Inflammatory macrophage (primary cell): ENCODE measurements at regions not wholly inside any gene's neighbourhood (a gene's known extent, or its start where the extent isn't known, plus 50 kb on each side); places are given as distances from the start of the nearest gene placed in this dataset.

ENCODE experiments used
- DNase-seq, 2 donors: peaks; one replicate each; pipeline ENCODE4 v3.0.0-alpha.2; 2020 to 2022

DNA sequence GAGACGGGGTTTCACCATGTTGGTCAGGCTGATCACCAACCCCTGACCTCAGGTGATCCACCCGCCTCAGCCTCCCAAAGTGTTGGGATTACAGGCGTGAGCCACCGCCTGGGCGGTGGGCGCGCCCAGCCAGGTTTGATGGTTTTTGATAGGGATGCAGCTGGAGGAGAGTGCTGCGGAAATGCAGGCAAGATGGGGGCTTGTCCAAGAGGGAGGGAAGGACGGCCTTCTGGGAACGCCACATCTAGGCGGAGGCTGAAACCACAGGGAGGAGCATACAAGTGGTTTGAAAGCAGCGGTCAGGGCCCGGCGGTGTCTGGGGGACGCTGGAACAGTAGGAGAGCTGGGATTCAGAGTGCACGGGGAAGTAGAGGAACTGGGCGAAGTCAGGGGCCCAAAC, 134.6 kb downstream of the VRK1 start:
- no peak for DNase-seq

DNA sequence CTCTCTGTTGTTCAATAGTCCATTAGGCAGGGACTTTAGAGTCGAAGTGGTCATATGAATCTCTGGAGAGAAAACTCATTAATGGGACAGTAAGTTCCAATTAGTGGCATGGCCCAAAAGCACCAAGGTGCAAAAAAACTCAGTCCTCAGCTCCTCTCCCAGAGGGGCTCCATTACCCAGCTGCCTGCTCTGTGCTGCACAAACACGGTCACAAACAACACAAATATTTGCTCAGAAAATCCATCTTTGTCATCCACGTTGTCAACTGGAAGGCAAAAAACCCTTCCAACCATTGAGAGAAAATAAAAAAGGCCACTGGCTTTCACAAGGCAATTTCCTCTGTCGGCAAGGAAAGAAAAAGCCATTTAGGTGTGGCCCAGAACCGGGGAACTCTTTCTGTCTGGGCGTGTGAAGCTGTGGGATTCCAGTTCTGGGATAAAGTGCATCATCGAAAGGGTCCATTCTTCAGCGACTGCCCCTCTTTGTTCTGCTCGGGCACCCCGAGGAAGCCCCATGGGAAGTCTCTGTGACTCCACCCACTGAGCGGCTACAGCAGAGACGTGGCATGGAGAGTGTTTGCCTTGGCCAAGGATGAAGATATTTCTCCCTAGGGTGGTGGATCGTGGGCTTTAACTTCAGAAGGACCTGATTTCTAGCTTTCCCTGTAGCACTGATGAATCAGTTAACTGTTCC, 137.6 kb downstream of the VRK1 start:
- no peak for DNase-seq

DNA sequence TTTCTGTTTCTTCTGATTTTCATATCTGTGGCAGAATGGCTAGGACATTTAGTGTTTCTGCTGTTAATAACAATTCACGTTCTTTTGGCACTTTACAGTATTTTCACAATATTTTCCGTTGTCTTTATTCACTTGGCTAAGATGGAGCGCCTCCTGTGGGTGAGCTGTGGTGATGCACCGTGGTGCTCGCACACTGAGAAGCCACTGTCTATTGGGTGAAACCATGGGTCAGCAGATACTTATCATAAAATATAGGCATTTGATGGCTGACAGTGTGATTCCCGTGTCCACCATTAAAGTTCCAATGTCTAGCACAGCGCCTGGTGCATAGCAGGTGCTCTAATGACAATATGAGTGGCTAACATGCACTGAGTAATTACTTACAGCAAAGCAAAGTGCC, 141.8 kb downstream of the VRK1 start:
- peak; percentile 34 to 49 for DNase-seq

DNA sequence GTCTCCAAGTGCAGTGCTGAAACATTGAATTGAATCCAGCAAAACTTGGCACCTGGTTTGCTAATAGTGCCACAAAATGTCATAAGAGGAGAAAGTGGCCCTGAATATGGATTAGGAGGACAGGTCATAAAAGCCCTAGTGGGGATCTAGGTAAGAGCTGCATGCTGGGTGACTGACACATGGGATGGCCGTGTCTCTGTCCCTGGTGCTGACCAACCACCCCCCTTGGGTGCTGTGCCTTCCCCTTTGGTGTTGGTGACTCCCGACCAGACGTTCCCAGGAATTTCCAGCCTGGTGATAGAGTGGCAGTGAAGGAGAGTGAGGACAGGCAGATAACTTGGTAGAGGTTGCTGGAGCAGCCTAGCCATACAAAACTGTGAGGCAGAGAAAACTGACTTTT, 142.8 kb downstream of the VRK1 start:
- DNase-seq = no peak

DNA sequence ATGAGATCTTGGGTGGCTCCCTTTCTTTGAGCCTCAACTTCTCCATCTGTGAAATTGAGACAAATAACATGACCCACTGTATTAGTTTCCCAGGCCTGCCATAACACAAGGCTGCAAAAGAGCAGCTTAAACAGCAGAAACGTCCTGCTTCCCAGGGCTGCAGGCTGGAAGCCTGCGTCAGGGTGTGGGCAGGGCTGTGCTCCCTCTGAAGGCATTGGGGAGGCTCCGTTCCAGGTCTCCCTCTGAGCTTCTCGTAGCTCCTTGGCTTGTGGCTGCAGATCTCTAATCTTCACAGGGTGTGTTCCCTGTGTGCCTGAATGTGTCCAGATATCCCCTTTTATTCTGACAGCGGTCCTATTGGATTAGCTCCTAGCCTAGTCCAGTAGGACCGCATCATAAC, 147.1 kb downstream of the VRK1 start:
- no peak for DNase-seq

DNA sequence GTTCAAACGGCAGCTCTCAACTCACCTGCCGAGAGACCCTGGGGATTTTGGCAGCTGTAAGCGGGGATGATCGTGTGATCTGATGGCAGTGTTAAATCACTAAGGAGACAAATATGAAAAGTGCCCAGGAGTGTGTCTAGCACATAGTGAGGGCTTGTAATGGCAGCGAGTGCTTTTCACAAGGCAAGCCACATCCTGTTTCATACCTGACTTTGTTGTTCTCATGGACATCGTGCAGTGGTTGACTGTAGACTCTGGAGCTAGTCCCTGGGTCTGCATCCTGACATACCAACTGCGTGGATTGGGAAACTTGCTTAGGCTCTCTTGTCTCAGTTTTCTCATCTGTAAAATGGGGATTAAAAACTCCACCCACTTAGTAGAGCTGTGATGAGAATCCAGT, 148.5 kb downstream of the VRK1 start:
- no peak for DNase-seq

DNA sequence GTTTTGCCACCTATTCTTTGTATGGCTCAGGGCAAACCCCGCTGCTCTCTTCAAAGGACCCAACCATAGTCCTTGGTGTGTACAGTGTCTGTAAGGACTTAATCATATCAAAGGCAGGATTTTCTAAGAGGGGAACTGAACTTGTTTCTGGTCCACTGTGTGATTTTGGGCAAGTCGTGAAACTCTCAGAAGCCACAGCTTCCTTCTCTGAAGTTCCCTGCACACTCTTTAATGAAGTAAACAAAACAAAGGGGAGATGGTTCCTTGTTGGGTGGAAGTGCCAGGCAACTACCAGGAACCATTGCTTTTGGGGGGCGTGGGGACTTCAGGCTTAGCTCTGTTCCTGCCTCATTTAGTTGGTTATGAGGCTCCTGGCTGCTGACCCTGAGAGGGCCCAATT, 152.4 kb downstream of the VRK1 start:
- peak; percentile 31 to 44 for DNase-seq

DNA sequence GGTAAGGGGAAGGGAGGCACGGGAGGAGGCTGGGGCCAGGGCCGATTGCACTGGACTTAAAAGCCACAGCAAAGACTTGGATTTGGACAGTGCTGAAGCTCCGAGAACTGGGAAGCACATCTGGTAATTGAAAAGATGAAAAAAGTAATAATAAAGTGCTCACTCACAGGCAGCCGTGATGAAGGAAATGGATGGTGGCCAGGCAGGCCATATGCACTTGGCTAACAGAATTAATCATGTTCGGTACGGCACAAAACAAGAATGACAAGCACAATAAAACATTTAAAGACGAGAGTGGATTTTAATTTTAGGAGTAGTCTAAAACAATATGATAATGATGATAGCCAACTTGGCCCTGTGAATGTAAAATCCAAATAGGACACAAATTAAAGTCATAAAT, 154.3 kb downstream of the VRK1 start:
- DNase-seq = no peak

DNA sequence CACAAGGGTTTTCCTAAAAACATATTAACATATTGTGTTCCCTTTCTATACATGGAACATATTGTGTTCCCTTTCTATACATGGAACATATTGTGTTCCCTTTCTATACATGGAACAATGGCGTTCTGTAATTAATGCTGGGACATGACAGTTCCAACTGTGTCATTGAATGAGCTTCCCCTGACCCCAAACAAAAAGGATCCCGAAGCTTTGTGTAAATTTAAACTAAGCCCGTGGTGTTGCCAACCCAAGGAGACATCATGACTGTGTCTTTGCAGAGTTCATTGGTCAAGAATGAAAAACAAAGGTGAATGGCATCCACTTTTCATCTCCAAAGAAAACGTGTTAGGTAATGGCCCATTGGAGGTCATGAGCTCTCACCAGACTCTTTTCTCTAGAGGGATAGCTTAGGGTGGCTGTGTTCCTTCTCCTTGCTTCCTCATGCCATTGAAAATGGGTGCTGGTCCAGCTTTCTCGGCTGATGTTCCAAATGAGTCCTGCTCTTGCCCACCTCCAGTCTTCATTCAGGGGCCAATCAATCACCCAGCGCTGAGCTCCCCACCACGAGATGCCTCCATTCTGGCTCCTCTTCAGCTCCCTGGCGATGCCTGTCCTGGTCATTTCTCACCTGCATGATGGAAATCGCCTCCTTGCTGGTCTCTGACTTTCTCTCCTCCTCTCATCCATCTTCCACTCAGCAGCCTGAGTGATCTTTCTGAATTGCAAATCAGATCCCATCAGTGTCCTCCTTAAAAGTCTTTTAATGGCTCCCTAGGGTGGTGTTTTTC, 156.1 kb downstream of the VRK1 start:
- no peak for DNase-seq

DNA sequence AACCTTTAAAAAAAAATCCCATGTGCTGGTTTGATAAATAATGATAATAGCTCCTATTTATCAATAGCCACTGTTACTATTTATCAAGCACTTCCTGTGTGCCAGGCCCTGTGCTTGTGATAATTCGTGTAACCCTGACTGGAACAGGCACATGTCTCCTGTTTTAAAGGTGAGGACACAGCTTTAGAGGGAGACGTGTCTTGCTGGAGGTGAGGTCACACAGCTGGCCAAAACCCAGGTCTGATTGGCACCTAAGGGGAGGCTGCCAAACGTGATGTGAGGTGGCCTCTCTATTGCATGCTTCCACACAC, 156.6 kb downstream of the VRK1 start:
- no peak for DNase-seq

DNA sequence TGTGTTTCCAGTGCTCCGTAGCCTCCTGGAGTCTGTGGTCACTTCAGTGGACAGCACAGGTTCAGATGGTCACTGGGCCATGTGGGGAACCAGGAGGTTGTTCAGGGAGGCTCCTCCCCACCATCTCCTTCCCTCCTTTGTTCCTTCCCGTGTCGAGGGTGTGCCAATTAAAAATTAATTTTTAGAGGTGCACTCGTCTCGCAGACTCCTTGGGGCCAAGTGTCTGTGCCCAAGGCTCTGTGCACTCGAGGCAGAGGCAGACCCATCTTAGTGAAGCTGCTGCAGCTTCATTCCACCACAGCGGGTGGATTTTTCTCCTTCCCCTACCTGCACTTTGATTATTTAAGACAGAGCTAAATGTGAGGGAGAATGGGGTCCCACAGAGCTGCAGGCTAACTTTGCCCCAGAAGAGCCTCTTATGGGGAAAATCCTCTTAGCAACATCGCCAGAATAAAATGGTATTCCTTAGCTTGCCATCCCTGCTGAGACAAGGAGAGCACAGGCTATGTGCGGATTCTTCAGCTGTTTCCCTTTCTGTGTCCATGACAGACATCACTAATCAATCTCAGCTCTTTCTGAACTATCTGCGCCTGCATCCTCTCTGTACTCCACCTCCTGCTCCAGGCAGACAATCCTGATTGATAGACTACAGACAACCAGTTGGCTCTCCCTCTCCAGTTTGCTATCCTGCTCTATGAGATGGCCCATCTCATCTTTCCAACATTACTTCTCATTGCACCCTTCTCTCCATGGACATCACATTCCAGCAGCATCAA, 159.5 kb downstream of the VRK1 start:
- no peak for DNase-seq

DNA sequence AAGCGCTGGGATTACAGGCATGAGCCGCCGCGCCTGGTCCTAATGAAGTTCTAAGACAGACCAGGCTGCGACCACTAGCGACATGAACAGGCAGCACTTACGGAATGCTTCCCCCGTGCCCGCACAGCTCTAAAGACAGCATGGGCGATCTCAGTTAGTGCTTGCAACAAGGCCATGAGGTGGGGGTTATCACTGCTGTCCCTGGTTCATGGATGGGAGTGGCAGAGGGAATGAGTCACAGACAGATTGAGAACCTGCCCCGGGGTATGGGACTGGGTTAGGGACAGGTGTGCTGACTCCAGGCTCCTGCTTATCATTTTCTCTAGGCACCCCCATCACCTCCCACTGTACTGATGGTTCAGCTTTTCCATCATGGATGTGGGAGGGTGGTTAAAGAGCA, 160.9 kb downstream of the VRK1 start:
- no peak for DNase-seq

DNA sequence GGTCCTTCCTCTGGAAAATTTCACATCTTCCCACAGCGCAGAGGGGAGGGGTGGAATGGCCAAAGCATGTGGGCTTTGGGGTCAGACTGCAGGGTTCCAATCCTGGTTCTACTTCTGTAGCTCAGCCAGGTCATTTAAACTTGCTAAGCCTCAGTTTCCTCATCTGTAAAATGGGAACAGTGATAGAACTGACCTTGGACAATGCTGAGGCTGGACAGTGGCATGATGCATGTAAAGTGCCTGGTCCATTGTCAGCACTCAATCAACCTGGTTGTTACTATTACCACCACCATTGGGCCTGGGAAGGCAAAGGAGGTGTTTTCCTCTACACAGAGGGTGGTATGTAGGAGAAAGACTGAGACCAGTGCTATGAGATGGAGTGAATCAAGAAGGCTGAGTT, 162.8 kb downstream of the VRK1 start:
- no peak for DNase-seq

DNA sequence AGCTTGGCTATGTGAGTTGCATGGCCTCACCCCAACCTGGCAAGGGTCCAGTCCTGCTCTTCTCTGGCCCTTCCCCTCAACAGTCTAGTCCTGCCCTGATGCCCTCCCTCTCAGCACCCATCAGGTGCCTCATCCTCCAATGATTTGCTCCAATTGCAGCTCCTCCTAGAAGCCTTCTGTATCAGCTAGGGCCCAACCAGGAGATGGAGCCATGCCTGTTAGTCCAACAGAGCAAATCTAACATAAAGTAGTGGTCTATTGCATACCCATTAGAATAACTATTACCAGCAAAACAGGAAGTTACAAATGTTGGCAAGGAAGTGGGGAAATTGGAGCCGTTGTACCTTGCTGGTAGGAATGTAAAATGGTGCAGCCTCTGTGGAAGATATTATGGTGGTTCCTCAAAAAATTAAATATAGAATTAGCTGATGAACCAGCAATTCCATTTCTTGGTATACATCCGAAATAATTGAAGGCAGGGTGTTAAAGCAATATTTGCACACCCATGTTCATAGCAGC, 163.5 kb downstream of the VRK1 start:
- DNase-seq = peak in 1 of 2 donors; percentile 15

DNA sequence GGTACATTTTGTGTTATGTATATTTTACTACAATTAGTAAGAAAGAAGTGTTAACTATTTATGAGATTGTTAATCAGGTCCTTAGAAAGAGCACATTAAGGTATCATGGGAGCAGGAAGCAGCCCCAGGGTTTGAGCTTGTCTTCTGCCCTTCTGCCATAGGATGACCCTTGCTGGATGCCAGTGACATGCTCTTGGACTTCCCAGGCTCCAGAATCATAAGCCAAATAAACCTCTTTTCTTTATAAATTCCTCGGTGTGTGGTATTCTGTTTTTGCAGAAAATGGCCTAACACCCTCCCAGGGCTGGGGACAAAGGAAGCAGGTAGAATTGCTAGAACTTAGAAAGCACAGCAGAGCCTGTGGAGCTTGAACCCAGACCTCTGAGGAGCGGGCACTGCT, 164.7 kb downstream of the VRK1 start:
- no peak for DNase-seq

DNA sequence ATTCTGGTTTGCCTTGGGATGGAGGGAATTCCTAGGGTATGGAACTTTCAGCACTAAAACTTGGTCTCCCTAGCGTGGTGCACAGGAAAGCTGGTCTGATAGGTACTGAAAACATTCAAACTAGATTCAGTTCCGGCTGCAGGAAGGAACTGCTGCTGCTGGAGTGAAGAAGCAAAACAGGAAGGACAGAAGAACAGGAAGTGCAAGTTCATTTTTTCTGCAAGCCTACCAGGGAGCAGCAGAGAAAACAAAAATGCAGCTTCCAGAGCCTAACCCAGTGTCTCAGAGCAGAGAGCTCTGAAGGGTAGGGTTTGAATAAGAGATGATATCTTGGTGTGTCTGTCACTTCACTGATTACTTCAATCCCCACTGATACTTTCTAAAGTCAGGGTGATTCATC, 165.2 kb downstream of the VRK1 start:
- peak; percentile 37 to 57 for DNase-seq

DNA sequence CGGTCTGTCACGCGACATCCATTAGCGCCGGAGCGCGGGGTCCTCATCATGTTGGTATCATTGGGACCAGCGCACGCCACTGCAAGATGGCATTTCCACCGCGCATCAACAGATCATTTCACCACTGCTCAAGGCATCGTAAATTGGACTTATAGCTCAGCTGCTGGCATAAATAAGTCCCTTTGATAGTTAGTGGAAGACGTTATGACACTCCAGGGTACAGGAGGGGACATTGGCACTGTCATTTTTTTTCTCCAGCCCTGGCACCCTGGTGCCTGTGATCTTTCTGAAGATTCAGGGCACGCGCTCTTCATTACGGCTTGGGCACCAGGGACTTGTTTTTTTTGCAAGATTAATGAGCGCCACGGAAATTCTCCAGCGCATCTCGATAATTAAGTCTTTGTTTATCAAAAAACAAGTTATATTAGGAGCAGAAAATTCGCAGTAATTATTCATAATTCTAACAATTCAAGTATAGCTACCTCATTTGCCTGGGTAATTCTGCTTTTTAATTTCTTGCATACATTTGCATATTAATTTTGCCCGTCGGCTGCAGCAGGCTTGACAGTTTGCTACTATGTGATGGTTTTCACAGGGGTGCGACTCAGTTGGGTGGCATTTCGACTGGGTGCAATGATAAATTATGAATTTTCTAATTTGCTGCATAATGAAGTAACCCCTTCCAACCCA, 167.7 kb downstream of the VRK1 start:
- no peak for DNase-seq

DNA sequence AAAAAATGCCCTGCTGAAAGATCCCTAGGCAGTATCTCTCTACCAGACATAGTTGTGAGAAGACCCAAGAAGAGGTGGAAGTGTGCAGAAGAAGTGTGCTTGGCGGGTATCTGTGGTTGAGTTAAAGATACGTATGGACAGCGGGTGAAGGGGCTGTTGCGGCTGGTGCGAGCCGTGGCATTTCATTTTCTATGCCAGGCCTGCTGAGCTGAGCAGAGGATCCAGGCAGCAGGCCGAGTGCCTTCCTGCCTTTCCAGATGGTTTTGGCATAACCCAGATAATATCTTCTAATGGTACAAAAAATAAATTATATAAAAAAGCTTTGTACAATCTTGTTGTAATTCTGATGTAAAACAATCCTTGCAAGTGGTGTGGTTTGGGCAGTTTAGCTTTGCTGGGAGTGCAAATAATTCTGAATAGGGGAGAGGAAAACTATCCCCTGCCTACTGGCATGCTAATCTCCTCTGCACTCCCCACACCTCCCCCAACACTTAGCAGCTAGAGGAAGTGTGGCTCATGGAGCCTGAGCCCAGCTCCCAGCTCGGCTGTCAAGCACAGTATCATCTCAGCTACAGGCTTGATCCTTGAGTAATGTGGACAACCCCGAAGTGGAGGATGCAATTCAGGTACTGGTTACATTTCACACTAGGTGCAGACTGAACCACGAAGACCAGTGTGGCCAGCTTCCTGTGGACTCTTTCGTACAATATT, 168.9 kb downstream of the VRK1 start:
- no peak for DNase-seq

DNA sequence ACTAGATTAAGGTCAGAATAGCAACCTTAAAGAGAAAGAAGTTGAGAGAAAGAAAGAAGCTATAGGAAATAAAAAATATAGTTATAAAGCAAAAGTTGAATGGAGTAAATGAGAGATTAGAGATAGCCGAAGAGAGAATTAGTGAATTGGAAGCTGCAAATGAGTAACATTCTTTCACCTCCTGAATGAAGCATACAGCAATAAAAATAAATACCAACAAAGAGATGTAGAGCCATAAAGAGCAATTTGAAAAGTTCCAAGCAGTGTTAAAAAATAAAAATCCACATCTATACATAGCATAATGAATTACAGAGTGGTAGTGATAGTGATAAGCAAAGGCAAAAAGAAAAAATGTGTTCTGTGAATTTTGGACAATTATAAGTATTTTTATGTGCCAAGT, 177.9 kb downstream of the VRK1 start:
- no peak for DNase-seq

DNA sequence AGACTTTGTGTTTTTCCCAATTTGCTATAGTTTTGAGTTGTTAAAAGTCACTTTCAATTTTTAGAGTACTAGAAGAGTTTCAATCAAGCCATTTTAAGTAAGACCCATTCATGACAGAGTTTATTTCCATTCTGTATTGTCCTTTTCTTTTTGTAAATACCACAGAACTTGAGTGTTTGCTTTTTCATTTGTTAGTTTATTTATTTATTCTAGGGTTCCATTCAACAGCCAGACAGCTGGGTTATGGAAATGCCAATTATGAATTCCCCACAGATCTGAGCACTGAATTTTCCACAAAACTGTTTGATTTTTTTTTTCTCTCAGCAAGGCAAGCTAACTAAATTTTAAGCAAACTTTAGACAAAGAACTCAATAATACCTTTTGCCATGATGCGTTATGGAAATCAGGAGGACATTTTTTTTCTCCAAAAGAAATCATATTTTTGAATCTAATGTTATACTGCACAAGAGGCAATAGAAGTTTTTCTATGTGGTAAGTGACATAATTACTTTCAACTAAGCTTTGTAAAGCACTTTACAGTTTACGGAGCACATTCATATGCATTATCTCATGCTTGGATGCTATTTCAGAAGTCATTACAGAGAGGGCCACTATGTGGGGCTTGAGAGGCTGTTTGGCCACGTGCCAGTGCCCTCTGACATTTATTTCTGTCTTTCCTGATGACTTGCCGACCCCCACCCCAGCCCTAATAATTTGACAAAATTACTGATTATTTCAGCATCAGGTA, 181.5 kb downstream of the VRK1 start:
- no peak for DNase-seq

DNA sequence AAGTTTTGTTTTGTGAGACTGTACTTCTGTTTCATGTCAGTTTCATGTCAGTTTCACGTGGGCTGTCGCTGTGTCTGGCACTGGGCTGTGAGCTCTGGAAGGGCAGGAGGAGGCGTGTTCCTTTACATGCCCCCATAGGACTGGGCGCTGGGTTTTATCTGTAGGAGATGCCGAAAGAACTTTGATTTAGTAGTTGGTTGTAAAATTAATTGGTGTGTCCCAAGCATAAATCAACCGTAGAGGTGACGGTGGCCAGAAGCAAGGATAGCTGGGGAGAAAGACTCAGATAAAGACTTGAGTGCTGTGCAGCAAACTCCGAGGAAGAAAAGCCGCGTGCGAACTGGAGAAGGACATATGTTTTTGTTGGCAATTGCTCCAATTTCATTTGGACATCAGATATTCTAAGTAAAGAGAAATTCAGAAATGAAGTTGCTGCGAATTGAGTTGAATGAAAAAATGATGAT, 182.5 kb downstream of the VRK1 start:
- DNase-seq = no peak

DNA sequence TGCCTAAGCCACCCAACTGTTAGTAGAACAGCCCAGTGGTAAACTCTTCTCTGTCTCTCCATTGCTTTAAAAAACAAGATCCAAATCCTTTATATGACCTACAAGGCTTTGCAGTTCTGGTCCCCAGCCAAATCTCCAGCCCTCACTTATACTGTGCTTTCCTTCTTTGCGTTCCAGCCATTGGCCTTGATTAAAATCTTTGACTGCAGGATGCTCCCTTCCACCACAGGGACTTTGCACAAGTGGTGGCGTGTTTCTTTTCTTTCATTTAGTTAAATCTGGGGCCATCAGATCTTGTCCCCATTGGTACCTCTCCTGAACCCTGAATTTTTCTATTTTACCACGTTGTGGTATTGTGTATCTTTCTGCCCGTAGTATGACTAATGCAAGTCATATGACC, 183.7 kb downstream of the VRK1 start:
- DNase-seq = no peak
